GM23248 (cell line): ENCODE measurements at regions not wholly inside any gene's neighbourhood (a gene's known extent, or its start where the extent isn't known, plus 50 kb on each side); places are given as distances from the start of the nearest gene placed in this dataset.

ENCODE experiments used
- EZH2 ChIP-seq: fragments of 200-600 bp; sonication (generic); IDR thresholded peaks from 2 replicates; pipeline ENCODE4 v1.6.1; 2018; ENCODE audit warnings: antibody characterized with exemption, mild to moderate bottlenecking; ENCODE audit not compliant: insufficient read depth, poor library complexity, severe bottlenecking
- EZH2phosphoT487 ChIP-seq: fragments of 200-600 bp; sonication (generic); IDR thresholded peaks from 2 replicates; pipeline ENCODE4 v1.6.1; 2018; ENCODE audit warnings: antibody characterized with exemption, moderate library complexity, mild to moderate bottlenecking, low read depth; ENCODE audit not compliant: insufficient read depth

GRCh38 chr5:103347716-103348423 lies 89.3 kb downstream of the MACIR start:
- TF ChIP-seq EZH2 = no peak
- TF ChIP-seq EZH2phosphoT487 = no peak
